ENCODE measurements at regions not wholly inside any gene's neighbourhood (a gene's known extent, or its start where the extent isn't known, plus 50 kb on each side); places are given as distances from the start of the nearest gene placed in this dataset.

DNA sequence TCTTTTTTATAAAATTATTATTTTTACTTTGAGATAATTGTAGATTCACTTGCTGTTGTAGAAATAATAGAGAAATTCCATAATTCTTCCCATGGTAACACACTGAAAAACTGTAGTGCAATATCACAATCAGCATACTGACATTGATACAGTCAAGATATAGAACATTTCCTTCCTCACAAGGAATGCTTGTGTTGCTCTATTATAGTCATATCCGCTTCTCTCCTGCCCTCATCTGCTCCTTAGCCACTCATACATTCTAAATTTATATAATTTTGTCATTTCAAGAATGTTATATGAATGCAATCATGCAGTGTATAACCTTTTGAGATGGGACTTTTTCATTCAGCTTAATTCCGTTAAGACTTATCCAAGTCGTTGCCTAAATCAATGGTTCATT is 320.2 kb downstream of the BARHL2 start:
- H3K9ac ChIP-seq (ENCODE audit: low read length), result no peak overlapping the region
- no peaks in the 10 kb centered on the region for H3K9me3 ChIP-seq (ENCODE audit: control insufficient read depth in 1 of 2, insufficient read depth in 1 of 2, low read depth in 1 of 2, low read length in 2 of 2)
- POLR2A ChIA-PET, result no interaction called here
- H3K9me2 ChIP-seq (ENCODE audit: insufficient read depth), result no peaks in the 10 kb centered on the region
- no TSS peak for BruUV-seq (replicated peaks)
- CTCF ChIA-PET, result no interaction called here
- H2AFZ ChIP-seq (ENCODE audit: low read depth, low read length, poor library complexity, severe bottlenecking), result no peak overlapping the region
- intact Hi-C loops (cut with micrococcal nuclease), result no loop called here
- RAD21 ChIA-PET (ENCODE audit: low non-redundant PET in 1 of 2, low total read pairs in 2 of 2, uncharacterized antibody in 2 of 2, unreplicated experiment in 2 of 2), result no interaction called here
- H3K36me3 ChIP-seq (ENCODE audit: control insufficient read depth in 1 of 2, insufficient read depth in 2 of 2, low read length in 2 of 2), result no peaks in the 10 kb centered on the region
- no peak for DNase-seq (ENCODE audit: low read depth, low spot score)
- H3K4me1 ChIP-seq (ENCODE audit: control insufficient read depth in 1 of 2, insufficient read depth in 2 of 2, low read length in 2 of 2), result no peaks in the 10 kb centered on the region
- TF ChIP-seq, protein P1, sequence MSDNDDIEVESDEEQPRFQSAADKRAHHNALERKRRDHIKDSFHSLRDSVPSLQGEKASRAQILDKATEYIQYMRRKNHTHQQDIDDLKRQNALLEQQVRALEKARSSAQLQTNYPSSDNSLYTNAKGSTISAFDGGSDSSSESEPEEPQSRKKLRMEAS (IDR thresholded peaks at IDR 0.05), result no peak
- no peak for TF ChIP-seq ZFX (IDR thresholded peaks at IDR 0.05)
- TF ChIP-seq, protein P2, sequence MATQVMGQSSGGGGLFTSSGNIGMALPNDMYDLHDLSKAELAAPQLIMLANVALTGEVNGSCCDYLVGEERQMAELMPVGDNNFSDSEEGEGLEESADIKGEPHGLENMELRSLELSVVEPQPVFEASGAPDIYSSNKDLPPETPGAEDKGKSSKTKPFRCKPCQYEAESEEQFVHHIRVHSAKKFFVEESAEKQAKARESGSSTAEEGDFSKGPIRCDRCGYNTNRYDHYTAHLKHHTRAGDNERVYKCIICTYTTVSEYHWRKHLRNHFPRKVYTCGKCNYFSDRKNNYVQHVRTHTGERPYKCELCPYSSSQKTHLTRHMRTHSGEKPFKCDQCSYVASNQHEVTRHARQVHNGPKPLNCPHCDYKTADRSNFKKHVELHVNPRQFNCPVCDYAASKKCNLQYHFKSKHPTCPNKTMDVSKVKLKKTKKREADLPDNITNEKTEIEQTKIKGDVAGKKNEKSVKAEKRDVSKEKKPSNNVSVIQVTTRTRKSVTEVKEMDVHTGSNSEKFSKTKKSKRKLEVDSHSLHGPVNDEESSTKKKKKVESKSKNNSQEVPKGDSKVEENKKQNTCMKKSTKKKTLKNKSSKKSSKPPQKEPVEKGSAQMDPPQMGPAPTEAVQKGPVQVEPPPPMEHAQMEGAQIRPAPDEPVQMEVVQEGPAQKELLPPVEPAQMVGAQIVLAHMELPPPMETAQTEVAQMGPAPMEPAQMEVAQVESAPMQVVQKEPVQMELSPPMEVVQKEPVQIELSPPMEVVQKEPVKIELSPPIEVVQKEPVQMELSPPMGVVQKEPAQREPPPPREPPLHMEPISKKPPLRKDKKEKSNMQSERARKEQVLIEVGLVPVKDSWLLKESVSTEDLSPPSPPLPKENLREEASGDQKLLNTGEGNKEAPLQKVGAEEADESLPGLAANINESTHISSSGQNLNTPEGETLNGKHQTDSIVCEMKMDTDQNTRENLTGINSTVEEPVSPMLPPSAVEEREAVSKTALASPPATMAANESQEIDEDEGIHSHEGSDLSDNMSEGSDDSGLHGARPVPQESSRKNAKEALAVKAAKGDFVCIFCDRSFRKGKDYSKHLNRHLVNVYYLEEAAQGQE (IDR thresholded peaks at IDR 0.05; ENCODE audit: low read depth), result no peak
- no peak for TF ChIP-seq POLR2AphosphoS5 (IDR thresholded peaks at IDR 0.05; ENCODE audit: low read depth, low read length)
- no peak for TF ChIP-seq FOSL1 (IDR thresholded peaks at IDR 0.05; ENCODE audit: low read depth)
- no peak for TF ChIP-seq POLR2A (IDR thresholded peaks at IDR 0.05; ENCODE audit: borderline replicate concordance, extremely low read depth, insufficient read depth, insufficient read length)
- TF ChIP-seq EGR1 (IDR thresholded peaks at IDR 0.05; ENCODE audit: low read depth), result no peak
- no peak for TF ChIP-seq RAD21 (IDR thresholded peaks at IDR 0.05; ENCODE audit: low read depth)
- no peak for TF ChIP-seq CBX3 (IDR thresholded peaks at IDR 0.05; ENCODE audit: low read depth)
- TF ChIP-seq SIN3A (IDR thresholded peaks at IDR 0.05; ENCODE audit: low read depth), result no peak
- no peak for TF ChIP-seq SP1 (IDR thresholded peaks at IDR 0.05; ENCODE audit: low read depth)
- no peak overlapping the region for H3K27ac ChIP-seq (ENCODE audit: low read depth, low read length)
- no peaks in the 10 kb centered on the region for H3K79me2 ChIP-seq (ENCODE audit: insufficient read depth, low read length)
- no peak for ATAC-seq
- H3K4me3 ChIP-seq (replicated peaks in 1 of 2; ENCODE audit: low read depth in 1 of 2, low read length in 2 of 2), result no peak overlapping the region
- no peak overlapping the region for H3K4me2 ChIP-seq (ENCODE audit: low read length)
- H3K27me3 ChIP-seq (ENCODE audit: insufficient read depth, low read length), result no peaks in the 10 kb centered on the region
- H4K20me1 ChIP-seq (ENCODE audit: insufficient read depth), result no peaks in the 10 kb centered on the region
